Esophagus squamous epithelium (tissue), 5 donors: ENCODE measurements at regions not wholly inside any gene's neighbourhood (a gene's known extent, or its start where the extent isn't known, plus 50 kb on each side); places are given as distances from the start of the nearest gene placed in this dataset.

ENCODE experiments used
- DNase-seq: peaks from one replicate; lab custom pipeline; 2025; lab: John Stamatoyannopoulos, UW
- H3K27ac ChIP-seq, 4 donors: fragments of 200-600 bp; sonication (generic); one replicate each; pipeline ENCODE4 v1.5.1; 2016 to 2019; ENCODE audit warnings: mild to moderate bottlenecking in 1 of 4
- H3K27me3 ChIP-seq, 4 donors: fragments of 200-600 bp; sonication (generic); 1 replicate in 3 of 4; 2 replicates in 1 of 4; pipeline versions ENCODE4 v1.5.1 to v1.6.0; 2017 to 2021; ENCODE audit warnings: antibody characterized with exemption in 1 of 4
- H3K36me3 ChIP-seq, 3 donors: fragments of 200-600 bp; sonication (generic); one replicate each; pipeline ENCODE4 v1.5.1; 2016 to 2019
- H3K4me1 ChIP-seq, 3 donors: fragments of 200-600 bp; sonication (generic); one replicate each; pipeline ENCODE4 v1.5.1; 2017 to 2019
- H3K4me3 ChIP-seq, 4 donors: fragments of 200-600 bp; sonication (generic); 1 replicate in 3 of 4; 2 replicates in 1 of 4; pipeline ENCODE4 v1.5.1; 2016 to 2019; ENCODE audit warnings: mild to moderate bottlenecking in 2 of 4, moderate library complexity in 1 of 4
- H3K9me3 ChIP-seq, 3 donors: fragments of 200-600 bp; sonication (generic); one replicate each; pipeline ENCODE4 v1.5.1; 2016 to 2019
- POLR2A ChIP-seq, 4 donors: fragments of 450-650 bp; IDR thresholded peaks; one replicate each; pipeline ENCODE4 v1.6.1; 2017; ENCODE audit warnings: antibody characterized with exemption in 4 of 4, mild to moderate bottlenecking in 4 of 4, moderate library complexity in 3 of 4
- WGBS, 2 donors: methylation state at CpG; one replicate each; pipeline ENCODE4 v1.1.5; 2018; 5-methylcytosine and 5-hydroxymethylcytosine counted together
- intact Hi-C: fragments of 100-400 bp; cut with DNase I; formaldehyde crosslinking; loops from one replicate; pipeline ENCODE4 v1.15.0; 2022
- TF ChIP-seq, protein P1 (sequence below), 6 experiments: fragments of 450-650 bp in 4 of 6; fragments of 200-600 bp in 2 of 6; sonication (generic) in 2 of 6; IDR thresholded peaks; one replicate each; pipeline ENCODE4 v1.5.1; 2016 to 2019; ENCODE audit warnings: antibody characterized with exemption in 6 of 6, mild to moderate bottlenecking in 4 of 6, moderate library complexity in 4 of 6
- donor health status: DM: yes; HTN: yes; CAD: no.

DNA sequence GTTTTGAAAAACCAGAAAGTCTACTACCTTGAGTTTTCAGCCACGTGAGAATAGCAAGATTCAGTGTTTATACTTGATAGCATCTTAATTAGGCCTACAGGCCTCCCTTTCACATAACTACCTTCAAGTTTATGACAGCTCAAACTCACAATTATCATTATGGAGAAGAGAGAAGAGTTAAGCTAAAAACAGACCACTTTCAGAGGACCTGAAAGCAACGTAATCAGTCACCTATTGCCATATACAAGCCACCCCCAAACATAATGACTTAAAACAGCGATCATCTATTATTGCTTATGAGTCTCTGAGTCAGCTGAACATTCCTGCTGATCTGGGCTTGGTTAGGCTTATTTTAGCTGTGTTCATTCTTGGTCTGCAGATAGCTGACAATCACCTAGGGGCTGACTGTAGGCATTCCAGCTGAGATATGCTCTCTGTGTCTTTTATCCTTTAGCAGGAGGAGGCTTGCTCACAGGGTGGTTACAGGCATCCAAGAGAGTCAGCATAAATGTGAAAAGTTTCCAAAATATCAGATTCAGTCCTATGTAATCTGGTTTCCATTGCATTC, 130.9 kb downstream of the COX7C start:
- no peaks in the 10 kb centered on the region for H3K36me3 ChIP-seq
- no peaks in the 10 kb centered on the region for H3K9me3 ChIP-seq
- TF ChIP-seq POLR2A (IDR thresholded peaks at IDR 0.05), result no peak
- TF ChIP-seq, protein P1, sequence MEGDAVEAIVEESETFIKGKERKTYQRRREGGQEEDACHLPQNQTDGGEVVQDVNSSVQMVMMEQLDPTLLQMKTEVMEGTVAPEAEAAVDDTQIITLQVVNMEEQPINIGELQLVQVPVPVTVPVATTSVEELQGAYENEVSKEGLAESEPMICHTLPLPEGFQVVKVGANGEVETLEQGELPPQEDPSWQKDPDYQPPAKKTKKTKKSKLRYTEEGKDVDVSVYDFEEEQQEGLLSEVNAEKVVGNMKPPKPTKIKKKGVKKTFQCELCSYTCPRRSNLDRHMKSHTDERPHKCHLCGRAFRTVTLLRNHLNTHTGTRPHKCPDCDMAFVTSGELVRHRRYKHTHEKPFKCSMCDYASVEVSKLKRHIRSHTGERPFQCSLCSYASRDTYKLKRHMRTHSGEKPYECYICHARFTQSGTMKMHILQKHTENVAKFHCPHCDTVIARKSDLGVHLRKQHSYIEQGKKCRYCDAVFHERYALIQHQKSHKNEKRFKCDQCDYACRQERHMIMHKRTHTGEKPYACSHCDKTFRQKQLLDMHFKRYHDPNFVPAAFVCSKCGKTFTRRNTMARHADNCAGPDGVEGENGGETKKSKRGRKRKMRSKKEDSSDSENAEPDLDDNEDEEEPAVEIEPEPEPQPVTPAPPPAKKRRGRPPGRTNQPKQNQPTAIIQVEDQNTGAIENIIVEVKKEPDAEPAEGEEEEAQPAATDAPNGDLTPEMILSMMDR (IDR thresholded peaks at IDR 0.05), result no peak
- WGBS, 2 donors, result 30 to 46% methylated on average over 3 of the region's 3 CpGs
- intact Hi-C loops, result no loop called here
- no peak overlapping the region for H3K27ac ChIP-seq
- no peaks in the 10 kb centered on the region for H3K27me3 ChIP-seq
- no peaks in the 10 kb centered on the region for H3K4me1 ChIP-seq
- DNase-seq, result no peak
- H3K4me3 ChIP-seq, result no peak overlapping the region

DNA sequence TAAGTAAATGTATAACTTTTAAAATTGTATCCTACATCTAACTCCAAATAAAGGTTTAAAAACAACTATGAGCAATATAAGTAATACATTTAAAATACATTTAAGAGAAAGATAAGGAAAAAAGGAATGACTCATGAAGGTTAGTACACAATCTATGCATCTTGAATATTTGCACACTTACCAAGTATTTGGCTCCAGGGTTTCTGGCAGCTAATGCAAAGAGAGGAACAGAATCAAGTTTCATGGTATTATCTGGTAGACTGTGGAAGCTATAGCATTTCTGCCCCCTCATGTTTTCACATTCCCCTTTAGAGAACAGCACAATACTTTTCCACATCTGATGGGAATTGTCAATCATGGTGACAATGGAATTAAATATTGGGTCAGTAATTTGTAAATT, 132.1 kb downstream of the COX7C start:
- intact Hi-C loops, result no loop called here

DNA sequence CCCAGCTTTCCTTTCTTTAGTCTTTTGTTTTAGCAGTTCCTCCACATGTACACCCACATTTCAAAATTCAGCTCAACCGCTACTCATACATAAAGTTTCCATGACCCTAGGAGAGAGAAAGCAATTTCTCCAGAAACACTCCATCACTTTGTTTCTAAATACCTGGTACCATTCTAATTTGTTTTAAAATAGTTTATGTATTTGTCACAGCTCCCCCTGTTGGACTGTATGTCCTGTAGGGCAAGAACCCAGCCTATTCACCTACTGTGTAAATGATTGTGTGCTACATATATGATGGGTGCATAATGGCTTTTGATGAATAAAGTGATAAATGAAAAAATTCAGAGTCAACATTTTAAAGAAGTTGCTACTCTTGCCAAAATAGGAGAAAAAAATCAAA, 139.1 kb downstream of the COX7C start:
- H3K4me1 ChIP-seq, result no peaks in the 10 kb centered on the region
- TF ChIP-seq POLR2A (IDR thresholded peaks at IDR 0.05), result no peak
- TF ChIP-seq, protein P1 (IDR thresholded peaks at IDR 0.05), result no peak
- H3K27me3 ChIP-seq, result no peaks in the 10 kb centered on the region
- DNase-seq, result no peak
- H3K27ac ChIP-seq, result no peak overlapping the region
- no peaks in the 10 kb centered on the region for H3K9me3 ChIP-seq
- no peak overlapping the region for H3K4me3 ChIP-seq
- 90 to 95% methylated on average over 1 of the region's 1 CpG for WGBS, 2 donors
- no peaks in the 10 kb centered on the region for H3K36me3 ChIP-seq
- intact Hi-C loops, result no loop called here

More for the DNA sequence above, 132.1 kb downstream of the COX7C start:
- Histone ChIP-seq H3K27ac (no peak overlapping the region), H3K36me3 (no peaks in the 10 kb centered on the region), H3K9me3 (no peaks in the 10 kb centered on the region), H3K4me1 (no peaks in the 10 kb centered on the region), H3K27me3 (no peaks in the 10 kb centered on the region), H3K4me3 (no peak overlapping the region)
- TF ChIP-seq POLR2A (IDR thresholded peaks at IDR 0.05), result no peak
- TF ChIP-seq, protein P1 (IDR thresholded peaks at IDR 0.05), result no peak
- no peak for DNase-seq

DNA sequence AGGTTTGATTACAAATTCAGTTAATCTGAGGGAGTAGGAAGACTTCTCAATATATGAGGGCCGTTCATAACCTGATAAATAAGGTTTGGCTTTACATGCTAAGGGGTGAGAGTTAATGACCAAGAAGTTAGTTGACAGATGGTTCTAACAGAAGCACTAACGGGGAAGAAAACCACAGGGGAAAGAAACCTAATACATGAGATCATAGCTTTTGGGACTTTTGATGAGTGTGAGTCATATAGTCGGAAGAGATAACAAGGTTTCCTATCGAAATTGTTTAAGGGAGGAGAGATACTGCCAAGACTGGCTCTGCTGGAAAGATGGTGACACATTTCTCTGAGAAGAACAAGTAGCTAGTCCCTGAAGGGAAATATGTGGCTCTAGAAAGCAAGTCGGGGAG, 140.1 kb downstream of the COX7C start:
- WGBS, 2 donors, result 48 to 50% methylated on average over 5 of the region's 5 CpGs
- intact Hi-C loops, result no loop called here
- Histone ChIP-seq H3K36me3 (no peaks in the 10 kb centered on the region), H3K27me3 (no peaks in the 10 kb centered on the region), H3K4me3 (no peak overlapping the region), H3K9me3 (no peaks in the 10 kb centered on the region), H3K27ac (no peak overlapping the region), H3K4me1 (no peaks in the 10 kb centered on the region)
- TF ChIP-seq POLR2A (IDR thresholded peaks at IDR 0.05), result no peak
- TF ChIP-seq, protein P1 (IDR thresholded peaks at IDR 0.05), result no peak
- DNase-seq, result no peak

DNA sequence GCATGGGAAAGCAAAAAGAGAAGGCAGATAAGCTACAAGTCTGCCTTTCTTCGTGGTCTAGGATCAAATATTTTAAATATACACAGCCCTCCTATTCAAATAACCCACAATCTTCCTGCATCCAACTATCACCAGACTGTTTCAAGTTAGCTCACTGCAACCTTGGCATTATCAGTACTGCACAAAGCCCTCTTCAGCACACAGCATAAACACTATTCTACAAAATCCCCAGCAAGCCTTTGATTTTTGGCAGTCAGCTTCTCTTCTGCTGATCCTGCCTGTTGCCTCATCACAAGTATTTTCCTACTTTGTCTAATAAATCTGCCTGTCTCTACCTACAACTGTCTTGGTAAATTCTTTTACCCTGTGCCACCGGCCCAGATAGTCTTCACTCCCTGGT, 142.9 kb downstream of the COX7C start:
- WGBS, 2 donors, result 41 to 53% methylated on average over 2 of the region's 2 CpGs
- Histone ChIP-seq H3K4me1 (no peaks in the 10 kb centered on the region), H3K27me3 (no peaks in the 10 kb centered on the region), H3K4me3 (no peak overlapping the region), H3K36me3 (no peaks in the 10 kb centered on the region), H3K27ac (no peak overlapping the region), H3K9me3 (no peaks in the 10 kb centered on the region)
- no peak for DNase-seq
- intact Hi-C loops, result no loop called here
- TF ChIP-seq, protein P1 (IDR thresholded peaks at IDR 0.05), result no peak
- no peak for TF ChIP-seq POLR2A (IDR thresholded peaks at IDR 0.05)
